HuH-7 (cell line): ENCODE measurements at regions not wholly inside any gene's neighbourhood (a gene's known extent, or its start where the extent isn't known, plus 50 kb on each side); places are given as distances from the start of the nearest gene placed in this dataset.

Experiments
- DNase-seq: peaks from one replicate; pipeline ENCODE4 v3.0.0; 2011; ENCODE audit warnings: low spot score

DNA sequence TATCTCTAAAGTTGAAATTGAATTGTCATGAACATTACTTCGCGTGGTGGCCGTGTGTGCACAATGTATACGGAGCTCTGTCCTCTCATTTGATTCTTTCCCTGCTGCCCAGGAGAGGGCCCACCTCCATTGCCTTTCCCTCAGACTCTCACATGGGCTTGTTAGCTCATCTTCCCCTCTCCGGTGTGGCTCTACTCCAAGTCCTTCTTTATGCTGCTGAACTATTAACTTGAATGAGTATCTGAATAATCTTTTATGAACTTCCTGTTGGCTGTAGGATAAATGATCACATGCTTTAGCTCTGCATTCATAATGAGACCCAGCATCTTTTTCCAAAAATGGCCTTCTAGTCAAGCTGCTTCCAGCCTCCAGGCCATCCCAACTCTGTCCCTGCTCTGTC lies 68.8 kb upstream of the CLNK start:
- no peak for DNase-seq

DNA sequence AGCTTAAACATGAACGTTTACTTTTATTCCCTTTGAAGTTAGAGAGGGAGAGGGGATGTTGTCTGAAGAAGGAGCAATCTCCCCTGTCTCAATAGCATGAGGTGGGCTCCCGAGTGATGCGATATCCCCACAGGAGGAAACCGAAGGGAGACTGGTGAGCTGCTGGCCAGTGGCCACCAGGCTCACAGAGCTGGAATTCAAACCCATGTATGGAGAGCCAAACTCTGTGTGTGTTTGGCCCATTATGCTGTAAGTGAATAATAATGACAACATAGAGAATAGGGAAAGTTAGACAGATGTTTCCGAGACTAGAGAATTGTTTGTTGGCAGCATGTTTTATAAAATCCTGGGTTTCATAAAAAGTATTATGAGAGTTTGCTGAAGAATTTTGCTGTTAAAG lies 66.1 kb upstream of the CLNK start:
- no peak for DNase-seq

DNA sequence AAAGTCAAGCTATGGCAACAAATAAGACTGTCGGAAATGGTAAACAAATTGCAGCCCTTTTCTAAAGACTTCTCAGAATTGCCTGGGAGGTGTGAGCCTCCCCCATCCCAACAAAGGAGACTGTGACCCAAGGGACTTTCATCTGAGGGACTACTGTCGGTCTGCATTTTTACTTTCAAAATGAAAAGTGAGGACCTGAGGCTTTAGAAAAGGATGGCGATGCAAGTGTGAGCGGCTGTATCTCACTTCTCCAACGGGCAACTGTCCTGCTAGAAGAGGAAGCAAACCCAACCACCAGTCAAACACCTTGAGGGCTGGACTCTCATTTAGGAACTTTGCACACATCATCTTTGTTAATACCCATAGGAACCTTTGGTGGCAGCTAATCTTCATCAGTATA lies 62.6 kb upstream of the CLNK start:
- DNase-seq = no peak

DNA sequence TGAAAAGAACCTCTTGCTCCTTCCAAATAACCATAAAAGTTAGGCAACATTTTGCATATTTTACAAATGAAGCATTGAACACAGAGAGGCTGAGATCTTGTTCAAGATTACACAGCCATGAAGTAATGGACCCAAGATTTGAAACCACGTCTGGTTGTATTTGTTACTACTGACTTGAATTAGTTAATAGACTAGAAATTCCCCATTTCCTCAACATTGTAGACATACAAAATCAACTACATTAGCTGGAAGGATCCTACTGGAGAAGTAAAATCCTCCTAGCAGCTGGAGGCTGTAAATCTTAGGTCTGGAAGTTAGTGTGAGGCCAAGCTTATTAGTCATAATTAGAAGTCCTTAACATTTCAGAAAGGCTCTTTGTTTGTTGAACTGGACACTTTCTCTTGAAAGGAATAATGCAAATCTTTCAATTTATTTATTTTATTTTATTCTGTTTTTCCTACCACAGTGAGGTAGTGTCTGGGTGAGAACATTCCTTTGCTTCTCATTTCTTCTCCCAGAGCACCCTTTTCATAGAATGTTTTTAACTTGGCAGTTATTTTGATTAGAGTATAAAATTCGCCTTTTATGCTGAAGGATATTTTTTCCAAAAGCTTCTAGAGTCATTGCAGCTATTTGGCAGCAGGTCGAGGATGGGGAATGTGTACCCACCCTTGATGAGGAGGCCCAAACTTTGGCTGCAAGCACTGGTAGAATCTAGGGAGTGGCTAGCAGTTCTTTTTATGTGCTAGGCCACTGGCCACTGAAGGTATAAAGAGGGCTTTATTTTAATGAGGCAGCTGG lies 62.0 kb upstream of the CLNK start:
- no peak for DNase-seq

DNA sequence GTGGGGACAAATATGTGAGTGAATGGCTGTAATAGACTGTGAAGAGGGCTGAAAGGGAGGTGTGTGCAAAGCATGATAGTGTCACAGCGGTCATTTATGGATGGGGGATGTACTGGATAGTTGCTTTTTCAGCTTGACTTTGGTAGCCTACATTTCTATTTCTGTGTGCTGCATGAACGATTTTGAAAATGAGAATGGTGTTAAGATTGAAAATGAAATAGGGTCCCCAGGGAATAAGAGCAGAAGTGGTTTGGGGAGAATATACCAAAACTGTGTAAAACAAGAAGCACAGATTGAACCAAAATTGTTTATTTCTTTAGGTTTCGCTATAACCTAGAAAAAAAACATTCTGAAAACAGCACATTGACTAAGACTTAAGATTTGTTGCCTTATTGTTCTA lies 58.8 kb upstream of the CLNK start:
- DNase-seq = no peak

DNA sequence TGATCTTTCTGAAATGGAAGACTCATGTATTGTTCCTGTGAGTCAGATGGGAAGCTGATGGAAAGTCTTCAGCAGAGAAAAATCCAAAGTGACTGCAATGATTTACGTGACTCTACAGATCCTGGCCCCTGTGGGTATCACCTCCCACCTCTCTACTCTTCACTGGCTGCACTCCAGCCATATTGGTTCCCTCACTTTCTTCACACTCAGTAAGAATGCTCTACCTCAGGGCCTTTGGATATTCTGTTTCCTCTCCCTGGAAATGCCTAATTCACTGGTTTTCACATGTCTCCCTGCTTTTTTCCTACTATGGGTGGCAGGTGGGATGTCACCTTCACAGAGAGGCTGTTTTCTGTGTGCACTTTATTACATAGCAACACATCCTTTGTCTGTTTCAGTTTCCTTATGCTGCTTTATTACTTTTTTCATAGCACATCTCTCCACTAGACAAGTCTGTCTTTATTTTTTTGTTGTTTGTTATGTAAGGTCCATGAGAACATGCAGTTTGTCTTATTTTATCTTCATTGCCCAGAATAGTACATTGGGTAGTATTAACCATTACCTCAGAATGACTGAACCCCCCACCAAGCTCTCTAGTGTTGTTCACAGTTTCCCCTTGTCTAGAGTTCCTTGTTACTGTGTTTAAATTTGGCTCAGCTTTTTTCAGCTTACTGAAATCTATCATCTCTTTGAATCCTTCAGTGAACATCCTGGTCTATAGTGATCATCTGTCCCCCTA lies 57.6 kb upstream of the CLNK start:
- DNase-seq = no peak

DNA sequence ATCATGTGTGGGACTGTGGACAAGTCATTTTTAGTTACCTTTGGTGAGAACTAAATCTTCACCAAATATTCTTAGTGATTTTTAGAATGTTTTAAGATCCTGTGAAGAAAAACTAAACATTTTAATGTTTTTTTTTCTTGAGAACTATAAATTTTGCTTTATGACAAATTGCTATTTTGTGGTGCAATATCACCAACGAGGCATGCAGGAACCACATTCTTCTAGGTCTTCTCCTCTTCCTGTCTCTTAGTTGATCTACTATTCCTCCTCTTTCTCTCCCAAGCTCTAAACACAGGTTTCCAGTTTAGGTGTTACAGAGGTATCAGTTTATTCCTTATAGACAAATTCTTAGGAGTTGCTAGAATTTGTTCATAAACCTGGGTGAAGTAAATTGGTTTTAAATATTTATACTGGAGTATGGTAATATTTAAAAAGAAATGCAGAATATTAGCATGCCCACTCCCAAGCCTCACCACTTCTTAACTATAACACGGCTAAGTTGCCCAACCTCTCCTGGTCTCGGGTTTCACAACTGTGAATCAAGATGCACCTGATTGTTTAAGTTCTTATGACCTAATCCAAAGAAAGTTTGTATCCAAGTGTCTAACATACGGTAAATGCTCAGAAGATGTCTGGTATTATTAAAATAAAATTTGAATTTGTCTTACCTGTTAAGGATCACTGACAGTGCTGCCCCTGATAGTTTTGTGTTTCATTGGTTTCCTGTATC lies 56.5 kb upstream of the CLNK start:
- DNase-seq = no peak

DNA sequence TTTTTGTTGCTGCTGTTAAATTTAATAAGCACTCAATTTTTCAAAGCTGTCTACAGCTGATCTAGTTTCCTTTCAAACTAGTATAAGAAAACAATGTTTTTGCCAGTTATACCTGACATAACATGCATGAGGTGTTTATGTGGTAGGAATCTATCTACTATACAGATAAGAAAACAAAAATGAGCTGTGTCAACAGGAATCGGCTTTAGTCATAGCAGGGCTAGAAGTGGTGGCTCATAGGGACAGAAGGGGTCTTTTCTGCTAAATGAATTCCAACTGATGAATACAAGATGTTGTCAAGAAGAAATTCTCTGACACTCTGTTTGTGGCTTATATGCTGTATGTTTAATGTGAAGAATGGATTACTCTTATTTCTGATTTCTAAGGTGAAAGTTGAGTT lies 55.7 kb upstream of the CLNK start:
- DNase-seq = no peak

DNA sequence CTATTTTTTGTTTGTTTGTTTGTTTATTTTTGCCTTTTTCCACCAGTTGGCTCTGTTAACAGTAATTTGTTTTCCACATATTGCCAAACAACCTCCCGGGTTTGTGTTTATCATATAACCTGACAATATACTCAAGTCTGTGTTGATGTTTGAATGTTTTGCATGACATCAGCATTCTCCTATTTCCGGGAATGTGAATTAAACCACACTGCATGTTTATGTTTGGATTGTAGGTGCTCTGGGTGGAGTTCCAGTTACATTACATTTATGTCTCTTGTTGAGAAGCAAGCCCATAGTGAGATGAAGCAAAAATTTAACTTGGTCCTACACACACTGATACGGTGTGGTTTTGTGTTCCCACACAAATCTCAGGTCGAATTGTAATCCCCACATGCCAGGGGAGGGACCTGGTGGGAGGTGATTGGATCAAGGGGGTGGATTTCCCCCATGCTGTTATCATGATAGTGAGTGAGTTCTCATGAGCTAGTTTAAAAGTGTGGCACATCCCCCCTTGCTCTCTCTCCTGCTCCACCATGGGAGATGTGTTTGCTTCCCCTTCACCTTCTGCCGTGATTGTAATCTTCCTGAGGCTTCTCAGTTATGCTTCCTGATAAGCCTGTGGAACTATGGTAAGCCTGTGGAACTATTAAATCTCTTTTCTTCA lies 54.4 kb upstream of the CLNK start:
- DNase-seq = no peak

DNA sequence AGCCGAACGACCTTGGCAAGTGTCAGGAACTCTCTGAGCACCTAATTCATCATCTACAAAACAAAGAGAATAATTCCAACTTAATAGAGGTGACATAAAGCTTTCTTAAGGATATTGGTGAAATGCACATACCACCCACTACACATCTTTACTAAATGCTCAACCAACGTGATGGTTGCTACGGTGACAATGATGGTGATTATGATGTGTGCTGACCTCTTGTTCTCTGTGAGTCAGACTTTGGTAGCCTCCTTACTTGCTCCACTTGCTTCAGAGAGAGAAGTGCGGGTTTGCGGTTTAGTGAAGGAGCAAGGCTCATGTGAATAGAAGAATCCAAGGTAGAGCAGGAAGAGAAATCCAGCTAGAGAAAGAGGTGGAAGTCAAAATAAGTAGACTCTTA lies 52.8 kb upstream of the CLNK start:
- no peak for DNase-seq

DNA sequence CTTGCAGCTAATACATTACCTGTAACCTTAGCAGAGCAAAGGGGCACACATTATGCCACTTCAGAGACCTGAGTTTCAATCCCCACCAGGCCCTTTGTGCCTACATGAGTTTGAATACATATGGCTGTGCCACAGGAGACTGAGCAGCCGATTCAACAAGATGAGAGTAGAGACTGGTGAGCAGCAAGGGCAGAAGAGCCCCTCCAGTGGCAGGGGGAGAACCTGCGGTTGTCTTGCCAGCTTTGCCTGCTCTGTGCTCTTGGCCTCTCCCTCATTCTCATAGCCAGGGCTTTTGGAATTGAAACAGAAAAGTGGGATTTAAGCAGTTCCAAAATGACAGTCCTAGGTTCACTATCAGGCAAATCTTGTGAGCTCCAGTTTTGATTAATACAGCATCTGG lies 52.3 kb upstream of the CLNK start:
- no peak for DNase-seq

DNA sequence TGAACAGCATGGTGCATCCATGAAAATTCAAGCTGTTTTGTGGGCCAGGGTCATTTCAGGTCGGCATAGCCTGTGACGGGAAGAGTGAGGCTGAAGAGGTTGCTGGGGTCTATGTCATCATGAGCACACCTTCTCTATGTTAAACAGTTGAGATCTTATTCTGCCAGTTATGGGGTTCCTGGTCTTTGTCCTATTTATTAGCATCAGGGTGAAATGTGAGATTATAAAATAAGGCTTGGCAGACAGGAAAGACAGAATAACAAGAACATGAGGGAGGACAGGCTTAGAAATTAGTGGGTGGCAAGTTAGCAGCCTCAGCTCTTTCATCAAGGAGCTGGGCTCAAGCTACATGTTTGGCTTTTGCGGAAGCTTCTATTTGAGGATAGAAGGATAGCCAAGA lies 51.7 kb upstream of the CLNK start:
- no peak for DNase-seq

DNA sequence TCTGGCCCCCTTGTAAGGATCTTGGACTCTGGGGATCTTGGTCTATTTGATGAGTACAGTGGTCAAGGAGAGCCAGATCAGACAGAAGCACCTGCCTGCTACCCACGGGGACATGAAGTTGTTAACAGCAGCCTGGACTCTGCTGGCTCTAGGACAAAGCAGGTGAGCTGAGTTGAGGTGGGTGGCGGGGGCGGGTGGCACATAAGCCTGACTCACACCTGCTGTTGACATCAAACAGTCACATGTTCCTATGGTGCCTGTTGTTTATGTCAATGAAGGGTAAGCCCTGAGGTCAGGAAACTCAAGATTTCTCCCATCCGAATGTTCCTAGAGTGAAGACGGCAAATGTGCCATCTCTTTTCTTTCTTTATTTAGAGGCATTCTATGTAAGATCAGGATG lies 50.1 kb upstream of the CLNK start:
- DNase-seq = no peak
